Right lobe of liver (tissue), 4 donors: ENCODE measurements at regions not wholly inside any gene's neighbourhood (a gene's known extent, or its start where the extent isn't known, plus 50 kb on each side); places are given as distances from the start of the nearest gene placed in this dataset.

ENCODE experiments used
- CTCF ChIP-seq, 4 donors: fragments of 200-600 bp in 3 of 4; fragments of 450-650 bp in 1 of 4; IDR thresholded peaks; one replicate each; pipeline versions ENCODE4 v1.5.1 to v1.8.0; 2016 to 2022; ENCODE audit warnings: antibody characterized with exemption in 4 of 4, mild to moderate bottlenecking in 2 of 4
- POLR2A ChIP-seq: fragments of 450-650 bp; IDR thresholded peaks from one replicate; pipeline ENCODE4 v1.6.1; 2017; ENCODE audit warnings: antibody characterized with exemption, mild to moderate bottlenecking
- donor health status: DM: no; HTN: no; CAD: no.
- donor health status: DM: no; HTN: no; CAD: no.
- donor health status: DM: no; HTN: yes; CAD: no.

GRCh38 chr1:213681788-213682340 is 305.9 kb upstream of the PROX1 start:
- no peak for TF ChIP-seq POLR2A
- TF ChIP-seq CTCF (IDR thresholded peaks at IDR 0.05), result no peak
